GM18508 (cell line): ENCODE measurements at regions not wholly inside any gene's neighbourhood (a gene's known extent, or its start where the extent isn't known, plus 50 kb on each side); places are given as distances from the start of the nearest gene placed in this dataset.

Experiments used
- ATAC-seq: cut with Tn5 transposase; IDR thresholded peaks from one replicate; pipeline ENCODE4 v1.9.1; 2021; ENCODE audit warnings: moderate number of reproducible peaks; ENCODE audit not compliant: insufficient read depth, unreplicated experiment

DNA sequence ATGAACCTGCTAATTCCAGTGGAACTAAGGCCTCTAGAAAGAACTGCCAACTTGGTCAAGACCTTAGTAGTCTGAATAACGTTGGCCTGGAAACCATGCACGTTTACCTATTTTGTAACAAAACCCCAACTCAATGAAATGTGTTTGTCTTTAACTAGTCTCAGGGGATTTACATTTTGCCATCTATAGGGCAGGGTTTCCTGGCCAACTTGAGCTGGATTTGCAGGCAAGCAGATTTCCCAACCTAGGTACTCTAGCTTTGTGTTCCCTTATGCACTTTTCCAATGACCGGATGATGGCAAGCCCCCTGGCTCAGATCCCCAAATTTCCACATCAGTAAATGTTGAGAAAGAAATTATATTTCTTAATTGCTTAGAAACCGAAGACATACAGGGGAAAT is 114.5 kb downstream of the IRS2 start:
- no peak for ATAC-seq

DNA sequence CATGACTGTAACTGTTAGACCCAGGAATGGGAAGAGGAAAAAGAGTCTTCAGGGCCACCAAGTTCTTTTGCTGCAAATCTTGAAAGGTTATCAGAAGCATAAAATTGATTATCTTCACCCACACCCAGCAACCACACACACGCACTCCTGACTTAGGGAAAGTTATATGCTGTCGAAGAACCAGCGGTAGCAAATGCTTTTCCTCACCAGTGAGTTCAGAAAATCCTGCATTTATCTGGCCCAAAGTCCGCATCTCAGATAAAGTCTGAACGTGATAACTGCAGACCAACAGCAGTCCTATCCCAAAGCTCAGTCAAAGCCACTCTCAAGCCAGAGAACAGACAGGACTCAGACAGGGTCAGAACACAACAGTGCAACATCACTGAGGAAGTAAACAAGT is 115.6 kb downstream of the IRS2 start:
- ATAC-seq, result no peak

DNA sequence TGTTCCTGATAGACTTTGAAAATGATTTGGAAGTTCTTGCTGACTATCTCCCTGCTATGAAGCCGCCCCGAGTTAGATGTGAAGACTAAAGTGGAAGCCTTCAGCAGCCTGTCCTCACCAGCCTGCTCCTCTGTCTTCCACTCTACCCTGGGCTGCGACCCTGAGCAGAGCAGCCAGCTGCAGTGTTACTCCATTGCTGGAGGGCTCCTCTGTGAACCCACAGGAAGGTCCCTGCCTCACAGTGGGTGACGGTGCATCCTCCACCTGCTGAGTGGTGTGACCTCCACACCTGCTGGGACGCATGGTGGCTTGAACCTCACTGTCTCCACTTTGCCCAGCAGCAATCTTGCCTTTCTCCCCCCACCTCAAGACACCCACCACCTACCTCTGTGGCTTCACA is 116.4 kb downstream of the IRS2 start:
- ATAC-seq, result no peak

DNA sequence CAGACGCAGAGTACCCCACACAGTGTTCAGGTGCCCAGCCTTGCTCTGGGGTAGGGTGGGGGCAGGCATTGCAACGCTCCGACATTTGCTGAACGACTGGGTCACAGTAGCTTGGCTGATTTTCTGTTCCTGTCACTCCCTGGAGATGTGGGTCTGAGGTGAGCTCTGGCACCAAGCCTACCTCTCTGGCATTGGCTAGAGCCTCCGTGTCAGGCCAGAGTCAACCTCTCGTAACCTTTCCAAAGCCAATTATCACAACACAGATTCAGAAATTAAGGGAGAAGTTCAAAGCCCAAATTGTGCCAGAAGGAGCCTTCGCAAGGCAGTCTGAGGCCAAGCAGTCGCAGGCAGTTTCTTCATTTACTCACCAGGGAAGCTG is 117.2 kb downstream of the IRS2 start:
- no peak for ATAC-seq

DNA sequence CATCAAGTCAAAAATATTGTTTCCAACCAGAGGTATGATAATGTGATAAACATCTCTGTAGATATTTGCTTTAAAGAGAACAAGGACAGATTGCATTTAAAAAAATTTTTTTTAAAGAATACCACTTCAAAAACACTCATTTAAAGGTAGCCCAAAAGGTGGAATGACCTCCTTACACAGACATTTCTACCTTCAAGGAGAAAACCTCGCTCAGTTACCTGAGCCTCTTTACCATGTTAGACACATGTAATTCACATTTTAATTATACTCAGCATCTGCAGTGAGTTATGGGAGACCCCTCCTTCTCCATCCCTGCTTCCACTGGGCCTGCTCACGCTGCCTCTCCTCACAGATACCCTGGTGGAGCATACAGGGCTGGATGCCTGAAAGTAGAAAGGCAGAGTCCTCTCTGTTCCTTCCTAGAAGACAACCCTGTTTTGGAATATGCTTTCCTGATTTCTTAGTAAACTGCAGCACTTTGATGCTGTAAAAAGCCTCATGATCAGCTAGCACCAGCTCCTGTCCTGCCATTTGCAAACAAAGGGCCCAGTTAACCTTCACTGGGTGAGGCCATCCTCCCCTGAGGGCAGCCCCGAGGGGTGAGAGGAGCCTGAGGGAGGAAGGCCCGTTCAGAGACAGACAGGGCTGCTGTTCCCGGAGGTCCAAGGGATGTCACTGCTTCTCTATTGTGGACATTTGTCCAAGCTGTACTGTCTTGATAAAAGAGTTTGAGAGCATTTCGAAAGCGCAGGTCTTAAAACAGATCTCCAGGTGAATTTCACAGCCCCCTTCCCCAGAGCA is 117.8 kb downstream of the IRS2 start:
- ATAC-seq, result no peak

DNA sequence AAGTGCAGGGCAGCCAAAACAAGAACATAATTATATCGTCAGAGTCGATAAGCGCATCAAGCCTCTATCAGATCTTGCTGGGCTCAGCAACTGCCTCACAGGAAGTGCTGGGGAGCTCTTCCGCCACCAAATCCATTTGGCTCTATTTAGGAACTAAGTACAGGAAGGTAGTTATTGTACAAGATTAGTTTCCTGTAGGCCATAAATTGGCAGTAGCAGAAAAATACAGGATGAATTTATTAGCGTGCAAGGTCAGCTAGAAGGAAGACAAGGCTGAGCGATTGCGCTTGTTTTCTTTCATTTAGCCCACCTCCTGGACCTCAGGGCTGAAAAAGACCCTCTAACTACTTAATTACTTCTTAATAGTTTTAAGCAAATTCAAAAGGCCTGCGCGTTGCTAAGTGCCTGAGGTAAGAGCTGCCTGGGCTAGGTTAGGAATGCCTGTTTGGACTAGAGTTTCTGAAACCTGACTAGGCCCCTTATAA is 118.5 kb downstream of the IRS2 start:
- no peak for ATAC-seq

DNA sequence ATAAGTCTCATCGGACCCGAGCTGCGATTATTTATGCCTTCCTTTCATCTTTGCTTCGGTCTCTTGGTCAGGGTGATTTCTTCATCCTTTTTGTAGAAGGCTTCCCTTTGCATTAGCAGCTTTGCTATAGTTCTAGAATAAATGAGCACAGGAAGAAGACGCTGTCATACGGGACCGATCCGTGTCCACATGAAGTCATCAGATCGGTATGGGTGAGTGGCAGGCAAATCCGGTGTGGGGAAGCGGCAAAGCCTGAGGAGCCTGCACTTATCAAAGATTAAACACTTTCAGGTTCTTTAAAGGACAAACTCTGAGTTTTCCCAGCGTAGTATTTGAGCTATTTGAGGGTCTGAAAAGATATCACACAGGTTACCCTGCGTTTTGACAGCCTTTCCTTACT is 119.3 kb downstream of the IRS2 start:
- no peak for ATAC-seq

DNA sequence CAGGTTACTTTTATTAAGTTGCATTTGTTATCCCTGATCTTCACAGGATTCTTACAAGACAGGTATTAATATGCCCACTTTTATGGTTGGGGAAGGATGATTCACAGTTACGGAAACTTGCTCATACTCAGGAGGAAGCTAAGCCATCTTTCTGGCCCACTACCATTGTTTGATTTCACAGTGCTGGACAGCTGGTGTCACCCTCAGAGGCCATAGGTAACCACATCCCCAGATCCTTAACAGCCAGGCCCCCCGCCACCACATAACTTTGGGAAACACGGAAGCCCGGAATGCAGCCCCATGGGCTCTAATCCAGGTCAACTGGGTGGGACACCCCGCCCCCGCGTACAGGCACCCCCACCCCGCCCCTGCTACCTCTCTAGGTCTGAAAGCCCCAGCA is 119.7 kb downstream of the IRS2 start:
- no peak for ATAC-seq

DNA sequence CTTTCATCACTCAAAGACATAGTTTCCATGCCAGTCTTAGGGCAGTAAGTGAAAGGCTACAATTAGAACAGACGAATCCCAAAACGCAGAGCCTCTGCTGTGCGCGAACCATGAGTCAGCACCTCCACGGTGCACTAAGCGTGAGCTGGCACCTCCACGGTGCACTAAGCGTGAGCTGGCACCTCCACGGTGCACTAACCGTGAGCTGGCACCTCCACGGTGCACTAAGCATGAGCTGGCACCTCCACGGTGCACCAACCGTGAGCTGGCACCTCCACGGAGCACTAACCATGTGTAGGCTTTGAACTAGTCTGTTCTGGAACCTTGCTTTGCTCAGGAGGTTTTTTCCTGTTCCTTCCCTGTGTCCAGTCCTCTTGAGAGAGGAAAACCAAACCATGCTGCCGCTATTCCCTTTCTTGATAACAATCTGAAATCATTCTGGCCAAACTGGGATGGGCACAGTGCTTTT is 120.6 kb downstream of the IRS2 start:
- no peak for ATAC-seq

DNA sequence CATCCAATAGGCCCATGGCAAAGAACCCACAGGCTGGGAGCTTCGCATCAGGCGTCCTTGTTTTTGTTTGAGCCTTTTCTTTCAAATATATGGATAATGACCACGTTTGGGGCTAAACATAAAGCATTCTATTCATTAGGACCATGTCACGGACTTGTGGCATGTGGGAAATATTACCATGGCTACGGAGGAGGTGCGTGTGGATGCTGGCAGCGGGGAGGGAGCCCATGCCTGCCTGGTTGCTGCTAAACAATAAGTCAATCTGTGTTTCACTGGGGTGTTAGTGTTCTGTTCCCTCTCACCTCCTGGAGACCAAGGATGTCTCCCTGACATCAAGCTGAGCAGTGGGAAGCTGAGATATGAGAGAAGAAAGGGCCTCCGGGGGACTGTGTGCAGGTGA is 121.1 kb downstream of the IRS2 start:
- ATAC-seq, result no peak

DNA sequence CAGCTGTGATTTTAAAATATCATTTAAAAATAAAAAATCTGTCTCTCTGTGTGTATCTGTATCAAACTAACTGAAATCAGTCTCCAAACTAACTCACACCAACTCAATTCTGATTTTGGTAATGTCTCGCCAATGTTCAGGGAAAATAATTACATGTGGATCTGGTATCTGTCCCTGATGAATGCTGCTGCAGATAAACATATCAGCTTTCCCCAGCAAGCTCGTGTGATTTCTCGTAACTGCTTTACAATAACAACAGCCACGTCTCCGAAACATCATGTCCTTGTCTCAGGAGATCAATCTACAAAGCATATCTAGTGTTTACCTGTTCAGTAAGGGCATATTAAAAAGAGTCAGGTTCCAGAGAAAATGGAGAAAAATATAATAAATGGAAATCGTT is 129.0 kb downstream of the IRS2 start:
- no peak for ATAC-seq

DNA sequence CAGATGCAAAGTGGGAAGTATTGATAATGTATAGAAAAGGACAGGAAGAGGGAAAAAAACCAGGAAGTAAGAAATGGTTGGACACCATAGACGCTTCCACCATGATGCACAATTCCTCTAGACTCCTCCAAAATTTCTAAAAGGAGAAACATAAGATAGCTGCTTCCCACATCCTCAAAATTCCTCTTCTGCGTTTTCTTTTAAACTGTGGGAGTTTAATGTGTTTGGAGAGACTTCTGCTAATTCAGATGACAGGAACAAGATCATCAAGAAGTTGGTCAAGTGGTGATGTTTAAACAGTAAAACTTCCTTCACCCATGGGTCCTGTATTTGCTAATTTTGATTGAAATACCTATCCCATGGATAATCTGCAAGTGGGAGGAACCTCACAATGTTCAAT is 130.2 kb downstream of the IRS2 start:
- no peak for ATAC-seq

DNA sequence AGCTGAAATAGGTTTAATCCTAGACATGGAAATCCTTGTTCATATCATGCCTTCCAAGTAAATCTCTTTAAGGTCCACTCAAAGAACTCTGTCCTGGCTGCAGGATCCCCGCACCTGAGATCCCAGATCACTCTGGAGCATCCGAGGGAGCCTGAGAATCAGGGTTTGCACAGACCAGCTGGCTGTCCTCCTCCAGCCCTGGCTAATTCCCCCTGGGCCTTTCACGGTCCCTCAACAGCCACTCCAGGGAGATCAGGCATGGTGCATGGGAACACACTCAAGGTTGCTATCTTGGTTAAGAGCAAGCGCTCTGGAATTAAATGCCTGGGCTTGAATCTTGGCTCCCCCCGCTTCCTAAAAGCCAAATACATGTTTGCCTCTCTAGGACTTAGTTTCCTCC is 130.8 kb downstream of the IRS2 start:
- ATAC-seq, result no peak

DNA sequence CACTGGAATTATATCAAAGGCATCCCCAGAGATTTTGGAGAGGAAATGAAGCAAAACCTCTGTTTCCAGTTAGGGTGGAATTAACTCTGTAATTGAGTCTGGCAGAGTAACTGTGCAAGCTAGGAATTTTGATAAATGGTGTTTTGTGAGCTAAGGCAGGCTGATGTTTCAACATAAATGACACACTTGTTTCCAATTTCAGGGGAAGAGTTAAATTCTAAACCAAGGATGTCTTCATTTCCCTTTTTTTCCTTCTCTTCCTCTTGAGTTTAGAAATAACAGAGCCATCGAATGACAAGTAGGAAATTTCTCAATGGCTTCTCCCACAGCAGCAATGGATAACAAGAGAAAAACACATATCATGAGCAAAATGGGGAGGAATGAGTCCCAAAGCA is 131.2 kb downstream of the IRS2 start:
- no peak for ATAC-seq

DNA sequence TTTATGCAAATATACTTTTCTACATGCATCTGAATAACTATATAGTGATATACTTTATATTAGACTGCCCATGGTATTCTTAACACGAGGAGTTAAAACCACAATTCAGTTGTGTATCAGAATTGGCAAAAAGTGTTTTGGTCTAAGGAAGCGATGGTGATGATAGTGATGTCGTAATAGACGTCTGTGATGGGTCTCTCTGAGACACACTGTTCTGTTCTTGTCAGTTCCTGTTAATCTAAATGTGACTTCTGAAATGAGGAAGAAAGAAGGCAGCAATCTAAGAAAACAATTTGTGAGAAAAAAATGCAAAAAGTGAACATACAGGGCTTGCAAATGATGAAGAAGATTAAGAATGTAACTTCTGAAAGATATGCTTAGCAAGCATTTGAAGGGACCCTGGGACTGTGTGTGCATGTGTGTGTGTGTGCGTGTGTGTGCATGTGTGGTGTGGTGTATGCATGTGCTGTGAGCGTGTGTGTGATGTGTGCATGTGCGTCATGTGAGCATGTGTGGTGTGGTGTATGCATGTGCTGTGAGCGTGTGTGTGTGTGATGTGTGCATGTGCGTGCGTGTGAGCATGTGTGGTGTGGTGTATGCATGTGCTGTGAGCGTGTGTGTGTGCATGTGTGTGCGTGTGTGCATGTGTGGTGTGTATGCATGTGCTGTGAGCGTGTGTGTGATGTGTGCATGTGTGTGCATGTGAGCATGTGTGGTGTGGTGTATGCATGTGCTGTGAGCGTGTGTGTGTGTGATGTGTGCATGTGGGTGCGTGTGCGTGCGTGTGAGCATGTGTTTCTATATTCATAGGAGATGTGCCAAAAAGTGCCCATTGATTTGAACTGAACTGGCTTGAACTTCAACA is 131.8 kb downstream of the IRS2 start:
- no peak for ATAC-seq

DNA sequence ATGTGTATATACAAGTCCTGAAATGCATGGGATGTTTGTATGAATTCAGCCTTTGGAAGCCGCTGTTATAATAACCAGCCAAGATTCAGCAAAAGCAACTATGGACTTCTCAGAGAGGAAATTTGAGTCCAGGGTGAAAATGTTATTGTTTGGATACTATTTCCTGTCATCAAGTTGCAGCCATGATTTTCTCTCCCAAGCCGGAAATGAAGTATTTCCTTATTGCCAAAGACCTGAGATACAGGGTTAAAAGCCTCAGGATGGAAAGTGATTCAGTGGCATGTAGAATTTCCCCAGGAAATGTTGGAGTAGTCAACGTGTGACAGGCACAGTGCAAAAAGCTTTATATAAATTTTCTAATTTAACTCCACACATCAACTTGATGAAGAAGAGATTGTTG is 133.9 kb downstream of the IRS2 start:
- ATAC-seq, result no peak

DNA sequence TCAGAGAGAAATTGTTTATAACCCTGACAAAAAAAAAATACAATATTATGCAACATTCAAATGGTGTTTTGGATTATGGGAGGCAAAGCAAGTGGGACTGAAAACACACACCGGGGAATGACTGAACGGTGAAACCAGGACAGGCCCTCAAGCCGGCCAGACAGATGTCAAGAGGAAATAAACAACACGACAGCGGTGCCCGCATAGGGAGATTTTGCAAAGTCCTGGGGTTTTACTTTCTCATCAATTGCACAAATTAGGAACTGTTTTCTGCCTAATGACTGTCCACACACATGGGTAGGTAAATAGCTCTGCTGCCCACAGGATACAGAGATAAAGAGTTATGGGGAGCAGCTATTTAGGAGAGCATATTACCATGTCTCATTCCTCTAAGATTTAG is 134.5 kb downstream of the IRS2 start:
- ATAC-seq, result no peak

DNA sequence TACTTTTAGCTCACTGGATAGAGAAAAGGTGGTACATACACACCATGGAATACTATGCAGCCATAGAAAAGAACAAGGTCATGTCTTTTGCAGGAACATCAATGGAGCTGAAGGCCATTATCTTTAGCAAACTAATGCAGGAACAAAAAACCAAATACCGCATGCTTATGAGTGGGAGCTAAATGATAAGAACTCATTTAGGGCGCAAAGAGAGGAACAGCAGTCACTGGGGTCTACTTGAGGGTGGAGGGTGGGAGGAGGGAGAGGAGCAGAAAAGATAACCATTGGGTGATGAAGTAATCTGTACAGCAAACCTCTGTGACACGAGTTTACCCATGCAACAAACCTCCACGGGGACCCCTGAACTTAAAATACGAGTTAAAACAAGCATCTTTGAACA is 135.1 kb downstream of the IRS2 start:
- ATAC-seq, result no peak

DNA sequence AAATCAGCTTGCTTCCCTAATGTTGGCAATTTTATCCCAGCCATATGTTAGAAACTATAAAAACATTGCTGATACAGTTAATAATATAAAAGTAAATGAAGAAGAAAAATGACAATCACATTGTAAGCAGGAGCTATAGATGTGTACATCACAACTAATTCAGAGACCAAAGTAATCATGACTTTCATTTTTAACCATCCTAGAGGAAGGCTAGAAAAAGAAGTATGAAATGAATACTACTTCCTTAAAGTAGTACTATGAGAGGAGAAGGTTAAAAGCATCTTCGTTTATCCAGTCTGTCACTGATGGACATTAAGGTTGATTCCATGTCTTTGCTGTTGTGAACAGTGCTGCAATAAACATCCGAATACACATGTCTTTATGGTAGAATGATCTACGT is 135.5 kb downstream of the IRS2 start:
- ATAC-seq, result no peak

DNA sequence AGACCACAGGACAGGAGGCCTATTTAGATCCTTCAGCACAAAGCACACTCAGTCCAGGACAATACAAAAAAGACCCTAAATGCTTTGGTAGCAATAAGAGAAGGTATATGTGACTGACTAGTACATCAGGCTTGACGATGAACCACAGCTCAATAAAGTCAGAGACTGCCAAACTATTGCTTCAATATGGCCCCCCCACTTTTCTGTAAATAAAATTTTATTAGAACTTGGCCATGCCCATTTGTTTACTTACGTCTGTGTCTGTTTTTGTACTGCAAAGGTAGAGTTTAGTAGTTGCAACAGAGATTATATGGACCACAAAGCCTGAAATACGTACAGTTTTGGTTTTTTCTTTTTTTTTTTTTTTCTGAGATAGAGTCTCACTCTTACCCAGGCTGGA is 136.7 kb downstream of the IRS2 start:
- ATAC-seq, result no peak

DNA sequence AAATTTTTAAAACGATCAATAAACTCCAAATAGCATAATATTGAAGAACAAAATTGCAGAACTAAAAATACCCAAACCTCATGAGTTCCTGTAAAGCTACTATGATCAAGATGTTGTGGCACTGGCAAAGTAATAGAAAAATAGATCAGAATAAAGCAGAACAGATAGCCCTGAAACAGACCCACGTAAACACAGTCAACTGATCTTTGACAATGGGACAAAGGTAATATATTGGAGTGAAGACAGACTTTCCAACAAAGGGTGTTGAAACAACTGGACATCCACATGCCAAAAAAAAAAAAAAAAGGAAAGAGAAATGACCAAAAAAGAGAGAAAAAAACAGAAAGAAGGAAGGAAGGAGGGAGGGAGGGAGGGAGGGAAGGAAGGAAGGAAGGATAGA is 138.7 kb downstream of the IRS2 start:
- no peak for ATAC-seq

DNA sequence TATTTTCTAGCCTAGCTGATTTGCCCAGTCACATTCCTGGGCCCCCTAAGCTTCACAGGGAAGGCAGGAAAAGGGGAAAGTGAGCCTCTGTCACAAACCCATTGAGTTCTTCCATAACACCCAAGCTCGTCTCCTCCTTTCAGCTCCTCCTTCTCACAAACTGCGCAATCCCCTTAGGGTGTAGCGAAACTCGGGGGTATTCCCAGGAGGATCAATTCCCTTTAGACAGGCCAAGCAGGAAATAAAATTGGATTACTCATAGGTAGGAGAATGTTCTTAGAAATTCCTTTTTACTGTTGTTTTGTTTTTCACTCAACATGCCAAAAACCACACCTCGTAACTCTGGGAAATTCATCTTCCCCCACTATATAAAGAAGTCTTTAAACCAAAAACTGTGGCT is 139.3 kb downstream of the IRS2 start:
- no peak for ATAC-seq
